GM11168 (cell line): ENCODE measurements at regions not wholly inside any gene's neighbourhood (a gene's known extent, or its start where the extent isn't known, plus 50 kb on each side); places are given as distances from the start of the nearest gene placed in this dataset.

Source experiments
- in situ Hi-C: fragments of 300-500 bp; cut with MboI; formaldehyde crosslinking; loops from one replicate; pipeline ENCODE4 v1.12.0; 2022; ENCODE audit warnings: low sequenced_read_pairs; ENCODE audit not compliant: unreplicated experiment

GRCh38 chr6:14860774-14861173, 385.1 kb upstream of the JARID2 start:
- in situ Hi-C loops = no loop called here

GRCh38 chr6:14861491-14861943, 384.4 kb upstream of the JARID2 start:
- in situ Hi-C loops = no loop called here

- in situ Hi-C loops = no loop called here
These were observed 383.0 kb upstream of the JARID2 start for GRCh38 chr6:14862845-14863244.

GRCh38 chr6:14863902-14864850, 381.7 kb upstream of the JARID2 start:
- in situ Hi-C loops = no loop called here

GRCh38 chr6:14865531-14866100, 380.3 kb upstream of the JARID2 start:
- in situ Hi-C loops = no loop called here

GRCh38 chr6:14867802-14868201, 378.1 kb upstream of the JARID2 start:
- in situ Hi-C loops = no loop called here

- in situ Hi-C loops = no loop called here
These were observed 374.6 kb upstream of the JARID2 start for GRCh38 chr6:14871221-14871620.

- in situ Hi-C loops = no loop called here
These were observed 372.8 kb upstream of the JARID2 start for GRCh38 chr6:14873101-14873500.

- in situ Hi-C loops = no loop called here
These were observed 372.0 kb upstream of the JARID2 start for GRCh38 chr6:14873781-14874441.

- in situ Hi-C loops = no loop called here
These were observed 370.8 kb upstream of the JARID2 start for GRCh38 chr6:14874975-14875480.

- in situ Hi-C loops = no loop called here
These were observed 370.3 kb upstream of the JARID2 start for GRCh38 chr6:14875481-14876063.

- in situ Hi-C loops = no loop called here
These were observed 368.9 kb upstream of the JARID2 start for GRCh38 chr6:14876778-14877613.

GRCh38 chr6:14877758-14878157, 368.1 kb upstream of the JARID2 start:
- in situ Hi-C loops = no loop called here

GRCh38 chr6:14880052-14880451, 365.8 kb upstream of the JARID2 start:
- in situ Hi-C loops = no loop called here

- in situ Hi-C loops = no loop called here
These were observed 365.2 kb upstream of the JARID2 start for GRCh38 chr6:14880677-14881076.

- in situ Hi-C loops = no loop called here
These were observed 364.5 kb upstream of the JARID2 start for GRCh38 chr6:14881398-14881797.

- in situ Hi-C loops = no loop called here
These were observed 363.4 kb upstream of the JARID2 start for GRCh38 chr6:14882394-14883026.

- in situ Hi-C loops = no loop called here
These were observed 361.9 kb upstream of the JARID2 start for GRCh38 chr6:14883921-14884320.

GRCh38 chr6:14885498-14885897, 360.4 kb upstream of the JARID2 start:
- in situ Hi-C loops = no loop called here
